HG03159 (cell line): ENCODE measurements at regions not wholly inside any gene's neighbourhood (a gene's known extent, or its start where the extent isn't known, plus 50 kb on each side); places are given as distances from the start of the nearest gene placed in this dataset.

Experiments used
- ATAC-seq: cut with Tn5 transposase; IDR thresholded peaks from one replicate; pipeline ENCODE4 v1.9.1; 2021; ENCODE audit warnings: mild to moderate bottlenecking, moderate library complexity; ENCODE audit not compliant: unreplicated experiment

DNA sequence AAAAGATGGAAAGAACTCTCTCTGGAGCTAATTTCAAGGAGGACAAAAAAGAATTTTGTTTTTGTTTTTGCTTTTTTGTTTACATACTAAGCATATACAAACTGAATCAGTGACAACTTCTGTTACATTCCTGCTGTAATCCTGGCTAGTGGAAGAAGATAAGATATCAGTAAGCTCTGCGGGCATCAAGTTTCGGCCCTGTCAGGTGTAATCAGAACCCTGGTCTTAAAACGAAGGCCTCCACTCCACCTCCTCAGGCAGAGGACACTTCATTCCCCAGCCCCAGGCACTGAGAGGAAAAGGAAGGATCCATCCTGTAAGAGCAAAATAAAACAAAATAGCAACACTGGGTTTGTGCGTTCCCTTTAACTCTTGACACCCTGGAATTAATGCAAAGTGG is 88.9 kb upstream of the ARHGAP29 start:
- no peak for ATAC-seq

DNA sequence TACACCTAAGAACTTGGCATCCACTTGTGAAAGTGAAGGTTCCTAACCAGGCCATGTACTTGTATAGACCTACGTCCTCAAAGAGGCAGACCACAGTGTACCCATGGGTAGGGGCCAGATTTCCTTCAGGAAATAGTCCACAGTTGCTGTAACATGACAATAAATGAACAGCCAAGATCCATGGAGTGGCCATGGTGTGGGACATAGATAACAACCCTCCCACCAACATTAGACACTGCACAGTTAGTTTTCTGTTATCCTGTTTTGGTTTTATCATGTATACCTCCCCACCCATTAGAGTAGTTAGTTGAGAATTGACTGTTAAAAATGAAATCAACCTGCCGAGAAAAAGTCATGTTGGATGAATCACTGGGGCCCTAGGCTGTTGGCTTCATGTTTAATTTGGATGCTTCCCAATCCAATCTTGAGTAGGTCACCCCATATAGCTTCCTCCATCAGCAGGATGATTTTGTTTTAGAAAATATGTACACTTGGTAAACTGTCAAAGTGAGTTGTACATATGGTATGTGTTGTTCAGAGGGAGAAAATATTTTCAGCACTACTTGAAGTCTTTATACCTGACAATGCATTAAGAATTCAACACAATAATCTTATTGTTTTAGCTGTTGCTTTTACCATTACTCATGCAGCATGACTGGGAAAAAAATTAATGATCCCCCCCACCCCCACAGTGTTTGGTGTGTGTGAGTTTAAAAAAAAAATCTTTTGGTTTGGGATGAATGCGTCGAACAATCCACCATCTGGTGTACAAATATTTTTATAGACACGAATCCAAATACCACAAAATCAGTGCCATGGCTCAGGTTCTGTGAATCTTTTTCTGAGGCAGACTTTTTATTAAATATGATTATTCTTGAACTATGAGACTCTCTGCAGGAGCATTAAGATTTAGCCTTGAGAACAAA is 88.3 kb upstream of the ARHGAP29 start:
- ATAC-seq, result no peak

DNA sequence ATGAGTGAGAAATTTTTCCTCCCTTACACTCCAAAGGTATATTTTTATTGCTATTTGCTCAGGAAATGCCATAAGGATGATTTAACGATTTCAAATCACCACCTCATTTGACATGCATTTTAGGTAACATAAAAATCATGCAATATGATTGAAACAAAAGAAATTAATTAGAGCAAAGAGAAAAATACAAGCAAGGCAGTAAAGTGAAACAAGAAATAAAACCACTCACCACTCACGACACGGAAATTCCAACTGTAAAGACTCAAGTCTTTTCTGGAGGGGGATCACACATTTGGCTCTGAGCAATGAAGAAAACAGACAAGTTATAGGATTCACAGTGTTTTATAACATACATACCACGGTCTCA is 86.8 kb upstream of the ARHGAP29 start:
- ATAC-seq, result no peak

DNA sequence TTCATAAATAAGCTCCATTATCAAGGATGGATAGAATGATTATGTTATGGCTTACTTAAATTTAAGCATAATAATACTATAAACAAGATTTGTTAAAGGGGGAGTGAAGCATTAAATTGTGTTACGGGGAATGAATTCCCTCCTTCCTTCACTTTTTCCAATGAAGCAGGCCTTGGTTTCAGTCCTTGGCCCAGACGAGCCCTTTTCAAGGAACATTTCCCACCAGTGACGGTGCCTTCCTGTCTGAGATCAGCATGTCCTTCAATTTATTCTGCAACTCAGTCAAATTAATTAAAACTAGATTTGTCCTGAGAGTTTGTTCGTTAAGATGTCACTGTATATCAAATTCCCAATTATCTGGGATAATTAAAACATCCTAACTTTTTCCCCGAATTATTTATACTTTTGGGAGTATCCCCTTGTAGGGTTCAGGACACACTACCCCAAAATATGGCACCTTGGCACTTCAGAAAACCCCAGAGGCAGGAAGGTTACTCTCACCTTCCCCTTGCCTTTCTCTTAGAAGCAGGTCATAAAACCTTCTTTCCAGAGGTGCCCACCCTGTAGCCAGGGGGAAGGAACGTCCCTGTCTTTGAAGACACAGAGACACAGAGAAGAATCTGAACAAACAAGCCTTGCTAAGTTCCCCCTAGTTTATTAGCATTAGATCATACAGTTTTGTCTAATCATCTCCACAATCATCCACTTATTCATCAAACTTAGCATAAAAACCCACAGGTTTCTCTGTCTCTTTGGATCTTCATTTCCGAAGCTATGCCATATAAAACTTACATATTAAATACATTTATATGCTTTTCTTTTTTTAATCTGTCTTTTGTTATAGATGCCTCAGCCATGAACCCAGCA is 86.2 kb upstream of the ARHGAP29 start:
- ATAC-seq, result no peak

DNA sequence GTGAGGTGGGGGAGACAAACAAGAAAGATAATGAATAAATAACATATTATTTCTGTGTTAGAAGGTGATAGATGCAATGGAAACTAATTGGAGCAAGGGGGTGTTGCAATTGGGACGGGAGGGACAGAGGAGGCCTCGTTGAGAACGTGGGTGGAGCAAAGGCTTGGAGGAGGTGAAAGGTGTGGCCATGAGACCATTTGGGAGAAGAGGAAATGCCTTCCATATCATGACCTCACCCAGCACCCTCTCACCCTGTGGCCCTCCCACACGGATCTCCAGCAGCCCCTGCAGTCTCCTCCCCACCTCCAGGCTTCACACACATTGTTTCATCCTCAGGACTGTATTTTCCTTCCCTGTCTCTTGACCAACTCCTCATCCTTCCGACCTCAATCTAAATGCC is 85.3 kb upstream of the ARHGAP29 start:
- no peak for ATAC-seq

DNA sequence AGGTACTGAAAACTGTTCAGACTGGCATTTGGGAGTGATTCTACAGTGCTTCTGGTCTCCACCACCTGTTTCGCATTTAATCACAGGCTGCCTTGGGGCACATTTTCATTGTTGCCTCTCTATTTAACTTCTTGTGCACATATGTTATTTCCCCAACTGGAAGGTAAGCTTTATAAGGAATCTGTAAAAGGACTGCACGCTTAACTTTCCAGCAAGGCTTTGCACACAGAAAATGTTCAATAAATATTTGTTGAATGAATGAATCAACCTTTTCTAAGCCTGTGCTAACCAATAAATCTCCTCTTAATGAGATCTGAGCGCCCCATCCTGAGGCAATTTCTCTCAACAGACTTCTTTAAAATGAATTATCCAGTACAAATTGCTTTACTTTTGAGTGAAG is 84.3 kb upstream of the ARHGAP29 start:
- ATAC-seq, result no peak

DNA sequence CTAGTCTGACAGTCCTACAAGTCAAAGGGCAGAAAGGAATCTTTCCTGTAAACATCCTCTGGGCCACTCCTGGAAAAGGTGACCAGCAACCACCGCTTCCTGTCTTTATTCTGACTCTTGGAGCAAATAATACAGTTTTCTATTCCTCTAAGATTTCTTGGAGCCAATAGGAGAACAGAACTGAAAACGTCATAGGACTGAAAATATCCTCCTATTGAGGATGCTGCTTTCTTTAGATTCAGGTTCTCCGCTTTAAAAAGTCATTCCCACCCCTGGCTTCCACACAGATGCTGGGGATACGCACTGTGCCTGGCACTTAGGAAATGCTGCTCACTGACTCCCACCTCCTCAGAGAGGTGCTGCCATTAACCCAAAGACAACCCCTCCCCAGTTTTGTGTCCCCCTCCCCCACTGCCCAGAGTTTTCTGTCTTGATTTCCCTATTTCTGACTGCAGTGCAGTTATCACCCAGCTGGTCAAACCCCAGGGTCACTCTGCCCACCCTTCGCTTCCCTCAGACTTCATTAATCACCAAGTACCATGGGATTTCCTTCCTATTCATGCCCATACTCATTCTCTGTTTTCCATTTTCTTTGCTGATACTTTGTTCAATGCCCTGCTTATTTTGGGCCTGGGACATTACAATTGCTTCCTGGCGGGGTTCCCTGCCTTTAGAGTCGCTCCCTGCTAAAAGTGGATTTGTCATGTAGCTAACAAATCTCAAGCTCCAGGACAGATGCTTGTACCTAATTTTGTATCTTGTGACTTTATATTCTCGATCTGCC is 82.1 kb upstream of the ARHGAP29 start:
- no peak for ATAC-seq

DNA sequence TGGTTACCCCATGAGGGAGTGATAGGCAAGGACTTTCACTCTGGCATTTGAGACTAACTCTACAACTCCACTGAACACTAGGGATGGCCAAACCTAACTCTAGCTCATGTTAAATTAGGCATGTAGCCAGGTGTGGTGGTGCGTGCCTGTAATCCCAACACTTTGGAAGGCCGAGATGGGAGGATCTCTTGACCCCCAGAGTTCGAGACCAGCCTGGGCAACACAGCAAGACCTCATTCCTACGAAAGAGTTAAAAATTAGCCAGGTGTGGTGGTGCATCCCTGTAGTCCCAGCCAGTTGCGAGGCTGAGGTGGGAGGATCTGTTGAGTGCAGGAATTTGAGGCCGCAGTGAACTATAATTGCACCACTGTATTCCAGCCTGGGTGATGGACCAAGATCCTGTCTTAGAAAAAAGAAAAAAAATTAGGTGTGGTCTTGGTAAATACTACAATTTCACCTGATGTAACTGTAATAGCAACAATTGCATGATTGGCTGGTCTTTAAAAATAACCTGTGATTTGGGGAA is 81.2 kb upstream of the ARHGAP29 start:
- ATAC-seq, result no peak

DNA sequence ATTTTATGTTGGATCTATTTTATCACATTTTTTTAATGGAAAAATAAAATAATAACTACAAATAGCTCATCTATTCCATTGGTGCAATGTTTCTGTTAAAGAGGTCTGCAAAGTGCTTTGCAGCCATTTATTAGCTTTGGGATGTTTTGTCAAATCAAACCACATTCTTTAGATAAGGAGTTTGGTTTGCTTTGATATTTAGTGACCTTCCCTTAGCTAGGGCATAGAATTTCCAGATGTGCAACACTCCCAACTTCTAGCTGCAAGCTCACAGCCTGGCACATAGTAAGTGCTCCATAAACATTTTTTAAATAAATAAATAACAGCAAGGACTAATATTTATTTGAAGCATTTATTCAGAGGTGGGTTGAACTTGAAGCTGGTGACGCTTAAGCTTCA is 80.4 kb upstream of the ARHGAP29 start:
- no peak for ATAC-seq

DNA sequence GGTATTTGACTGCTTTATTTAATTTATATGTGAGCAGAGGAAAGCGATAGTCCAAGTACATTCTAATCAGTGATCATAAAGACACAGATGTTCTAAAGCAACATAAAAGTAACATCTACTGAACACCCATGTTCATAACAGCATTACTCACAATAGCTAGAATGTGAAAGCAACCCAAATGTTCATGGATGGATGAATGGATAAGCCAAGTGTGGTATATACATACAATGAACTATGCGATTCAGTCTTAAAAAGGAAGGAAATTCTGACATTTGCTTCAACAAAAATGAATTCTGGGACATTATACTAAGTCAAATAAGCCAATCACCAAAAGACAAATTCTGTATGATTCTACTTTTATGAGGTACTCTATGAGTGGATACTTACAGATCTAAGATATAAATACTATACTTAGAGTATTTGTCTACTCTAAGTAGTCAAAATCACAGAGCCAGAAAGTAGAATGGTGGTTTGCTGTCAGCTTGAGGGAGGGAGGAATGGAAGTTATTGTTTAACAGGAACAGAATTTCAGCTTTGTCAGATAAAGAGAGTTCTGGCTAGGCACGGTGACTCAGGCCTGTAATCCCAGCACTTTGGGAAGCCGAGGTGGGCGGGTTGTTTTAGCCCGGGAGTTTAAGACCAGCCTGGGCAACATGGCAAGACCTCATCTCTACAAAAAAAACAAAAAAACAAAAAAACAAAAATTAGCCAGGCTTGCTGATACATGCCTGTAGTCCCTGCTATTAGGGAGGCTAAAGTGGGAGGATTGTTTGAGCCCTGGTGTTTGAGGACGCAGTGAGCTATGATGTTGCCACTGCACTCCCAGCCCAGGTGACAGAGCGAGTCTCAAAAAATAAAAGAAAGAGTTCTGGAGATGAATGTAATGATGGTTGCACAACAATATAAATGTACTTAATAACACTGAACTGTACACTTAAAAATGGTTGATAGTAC is 79.7 kb upstream of the ARHGAP29 start:
- no peak for ATAC-seq

DNA sequence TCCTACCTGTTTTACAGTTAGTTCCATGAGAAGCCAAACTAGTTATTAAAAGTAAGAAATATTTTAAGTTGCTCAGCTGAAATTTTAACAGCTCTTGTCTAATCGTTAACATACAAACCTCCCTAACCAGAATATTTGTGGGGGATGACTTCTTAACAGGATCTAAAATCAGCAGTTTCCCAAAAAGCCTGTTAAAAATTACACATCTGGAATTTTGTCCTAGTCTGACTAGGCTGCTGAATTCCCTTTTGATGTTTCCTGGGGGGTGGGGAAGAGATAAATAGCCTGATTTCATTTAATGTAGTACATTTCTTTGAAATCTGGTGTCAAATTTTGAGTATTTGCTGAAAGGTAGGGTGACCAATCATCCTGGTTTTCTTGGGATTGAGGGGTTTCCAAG is 78.8 kb upstream of the ARHGAP29 start:
- no peak for ATAC-seq

DNA sequence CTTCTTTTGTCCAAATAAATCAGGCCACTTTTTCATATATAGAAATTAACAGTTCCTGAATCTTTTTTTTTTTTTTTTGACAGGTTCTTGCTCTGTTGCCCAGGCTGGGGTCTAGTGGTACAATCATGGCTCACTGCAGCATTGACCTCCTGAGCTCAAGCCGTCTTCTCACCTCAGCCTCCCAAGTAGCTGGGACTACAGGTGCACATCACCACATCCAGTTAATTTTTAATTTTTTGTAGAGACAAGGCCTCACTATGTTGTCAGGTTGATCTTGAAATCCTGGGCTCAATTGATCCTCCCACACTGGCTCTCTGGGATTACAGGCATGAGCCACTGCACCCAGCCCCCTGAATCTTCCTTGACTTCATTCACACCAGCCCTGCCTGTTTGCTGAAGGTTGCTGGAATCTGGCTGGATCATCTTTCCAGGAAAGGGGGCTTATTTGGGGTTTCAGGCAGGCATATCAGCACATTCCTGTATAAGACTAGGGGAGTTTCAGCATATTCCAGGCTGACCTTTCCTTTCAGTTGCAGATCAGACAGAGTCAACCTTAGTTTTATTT is 78.2 kb upstream of the ARHGAP29 start:
- no peak for ATAC-seq

DNA sequence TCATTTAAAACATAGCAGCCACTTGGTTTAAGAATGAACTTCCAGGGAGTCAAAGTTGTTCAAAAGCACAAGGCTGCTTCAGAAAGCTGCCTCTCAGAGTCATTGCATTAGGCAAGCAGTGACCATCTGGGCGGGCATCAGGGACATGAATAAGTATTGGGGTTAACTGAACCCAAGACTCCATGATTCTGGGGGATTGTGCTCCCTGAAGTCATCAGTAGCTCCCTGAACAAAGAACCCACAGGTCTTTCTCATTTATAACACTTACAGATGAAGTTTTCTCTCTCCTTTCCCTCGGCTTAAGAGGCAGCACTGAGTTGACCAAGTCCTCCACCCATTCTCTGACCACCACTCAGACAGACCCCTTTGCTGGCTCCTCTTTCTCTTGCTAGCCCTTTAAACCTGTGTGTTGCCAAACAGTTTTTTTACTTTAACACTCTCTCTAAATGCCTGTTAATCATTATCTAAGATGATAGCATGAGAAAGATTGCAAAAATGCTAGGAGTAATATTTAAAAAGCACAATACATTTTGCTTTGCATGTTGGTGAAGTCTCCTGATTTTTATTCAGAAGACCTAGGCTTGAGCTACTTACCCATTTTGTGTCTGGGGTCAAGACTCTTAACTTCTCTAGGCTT is 77.0 kb upstream of the ARHGAP29 start:
- no peak for ATAC-seq

DNA sequence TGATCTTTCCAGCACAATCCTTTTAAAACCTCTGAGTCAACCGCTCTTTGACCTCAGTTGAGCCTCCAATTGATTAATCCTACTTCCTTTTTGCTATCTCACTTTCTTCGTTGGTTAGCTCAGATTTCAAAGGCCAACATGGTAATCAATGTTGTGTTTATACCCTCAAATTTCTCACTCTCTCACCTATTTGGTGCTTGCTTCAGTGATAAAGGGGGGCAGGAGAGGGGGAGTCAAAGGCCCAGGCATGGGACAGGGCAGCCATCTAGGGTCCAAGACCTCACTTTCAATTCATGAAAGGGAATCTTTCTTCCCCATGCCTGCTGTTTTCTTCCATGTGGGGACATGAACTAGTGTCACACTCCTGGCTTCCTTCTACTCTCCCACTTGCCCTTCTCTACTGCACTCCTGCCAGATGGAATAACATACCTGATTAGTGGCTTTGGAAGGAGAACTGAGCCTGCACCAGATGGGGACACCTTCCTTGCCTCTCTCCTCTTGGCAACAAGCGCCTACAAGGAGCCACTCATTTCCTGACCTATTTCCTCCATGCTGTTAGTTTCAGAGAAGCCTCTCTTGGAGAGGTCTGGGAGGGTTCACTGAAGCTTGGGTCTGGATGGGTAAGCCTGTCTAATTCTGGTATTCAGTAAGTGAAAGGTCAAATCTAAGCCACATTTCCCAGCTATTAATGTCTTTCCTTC is 73.3 kb upstream of the ARHGAP29 start:
- no peak for ATAC-seq

DNA sequence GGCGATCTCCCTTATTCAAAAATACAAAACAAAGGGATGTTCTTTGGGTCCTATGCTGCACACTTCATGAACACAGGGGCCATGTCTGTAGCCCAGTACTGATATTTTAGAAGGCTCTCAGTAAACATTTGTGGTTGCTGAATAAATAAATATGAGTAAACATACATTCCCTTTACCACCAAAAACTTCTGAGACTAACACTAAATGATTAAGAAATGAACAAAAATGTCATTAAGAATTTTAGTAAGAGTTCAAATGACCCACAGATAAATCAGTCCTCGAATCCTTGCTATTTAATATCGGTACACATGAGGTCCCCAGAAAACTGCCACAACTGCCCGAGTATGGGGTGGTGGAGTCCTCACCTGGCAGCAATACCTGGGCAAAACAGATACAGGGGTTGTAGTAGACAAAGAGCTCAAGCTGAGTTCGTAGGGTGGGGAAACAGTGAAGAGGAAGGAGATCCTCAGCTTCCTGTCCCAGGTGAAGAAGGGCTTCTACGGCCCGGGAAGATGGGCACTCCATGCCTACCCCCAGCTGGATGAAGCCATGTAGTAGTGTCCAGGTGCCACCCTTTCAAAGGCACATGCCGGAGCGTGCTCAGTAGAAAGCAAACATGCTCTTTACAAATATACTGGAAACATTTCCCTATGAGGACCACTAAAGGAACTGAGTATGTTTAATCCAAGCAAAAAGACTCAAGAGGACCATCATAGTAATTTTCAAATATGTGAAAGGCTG is 72.6 kb upstream of the ARHGAP29 start:
- no peak for ATAC-seq

DNA sequence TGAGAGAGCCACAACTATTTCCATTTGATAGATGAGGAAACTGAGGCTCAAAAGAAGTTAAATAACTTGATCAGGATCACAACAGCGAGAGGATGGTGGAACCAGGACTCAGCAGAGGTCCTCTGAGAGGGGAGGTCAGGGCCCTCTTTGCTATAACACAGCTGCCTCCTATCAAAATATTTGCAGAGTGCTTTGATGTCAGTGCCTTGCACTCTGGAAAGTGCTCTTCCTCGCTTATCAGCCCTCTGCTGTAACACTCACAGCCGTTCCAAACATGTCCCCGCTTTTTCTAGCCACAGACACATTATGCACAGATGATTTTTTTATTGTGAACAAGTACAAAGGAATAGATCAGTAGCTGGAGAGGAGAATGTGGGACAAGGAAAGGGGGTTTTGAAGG is 71.8 kb upstream of the ARHGAP29 start:
- ATAC-seq, result no peak

DNA sequence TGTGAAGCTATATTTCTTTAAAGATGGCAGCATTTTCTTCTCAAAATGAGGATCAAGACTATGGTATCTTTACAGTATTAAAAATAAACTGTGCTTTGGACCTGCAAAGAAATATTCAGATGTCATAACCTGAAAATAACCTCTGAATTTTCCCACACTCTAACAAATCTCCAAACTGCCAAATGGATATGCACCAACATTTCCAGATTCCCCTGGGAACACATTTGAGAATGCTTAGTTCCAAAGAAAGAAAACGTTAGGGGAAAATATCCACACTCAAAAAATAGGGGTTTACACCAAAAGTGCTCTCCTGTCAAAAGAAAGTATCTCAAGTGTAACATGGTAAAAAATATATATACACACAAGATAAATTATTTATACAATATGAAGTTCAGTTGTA is 69.1 kb upstream of the ARHGAP29 start:
- no peak for ATAC-seq

DNA sequence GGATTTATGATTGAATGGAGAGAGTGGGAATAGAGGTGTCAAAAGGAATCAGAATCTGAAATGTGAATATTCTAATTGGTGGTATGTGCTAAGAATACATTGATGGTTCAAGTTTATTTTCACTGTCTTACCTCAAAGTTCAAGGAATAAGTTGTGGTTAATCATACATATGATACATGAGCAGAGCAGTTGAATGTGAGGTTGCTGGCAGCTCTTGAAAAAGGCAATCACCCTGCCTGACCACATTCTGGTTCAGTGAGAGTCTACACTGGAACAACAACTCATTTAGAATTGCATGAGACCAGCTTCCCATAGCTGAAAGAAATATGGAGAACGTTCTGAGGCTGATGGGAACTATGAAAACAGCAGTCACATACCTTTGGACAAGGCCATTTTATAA is 68.3 kb upstream of the ARHGAP29 start:
- ATAC-seq, result no peak
